ENCODE measurements at regions not wholly inside any gene's neighbourhood (a gene's known extent, or its start where the extent isn't known, plus 50 kb on each side); places are given as distances from the start of the nearest gene placed in this dataset.

DNA sequence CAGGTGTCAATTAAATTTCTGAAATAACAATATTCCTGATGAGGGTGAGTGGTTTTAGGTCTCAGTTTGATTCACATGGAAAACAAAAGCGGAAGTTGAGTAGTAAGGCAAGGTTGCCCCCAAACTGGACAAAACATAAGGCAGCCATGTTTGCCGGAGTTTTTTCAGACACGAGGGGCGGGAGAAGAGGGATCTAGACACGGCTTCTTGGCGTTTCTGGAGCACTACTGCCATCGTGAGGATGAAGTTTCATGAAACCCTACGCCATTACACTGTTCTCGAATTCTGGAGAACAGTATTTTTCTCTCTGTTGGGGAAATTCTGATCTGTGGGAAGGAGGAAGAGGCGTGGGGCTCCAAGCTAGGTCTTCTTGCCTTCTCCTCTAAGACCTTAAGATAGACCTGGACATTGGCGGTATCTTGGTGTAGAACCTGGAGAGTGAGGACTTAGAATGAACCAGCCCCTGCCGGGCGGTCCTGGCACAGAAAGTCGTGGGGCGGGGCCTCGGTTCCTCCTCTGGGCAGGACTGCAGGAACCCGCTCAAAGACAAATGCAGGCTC lies 160.3 kb downstream of the OR13H1 start:
- no peak for DNase-seq

DNA sequence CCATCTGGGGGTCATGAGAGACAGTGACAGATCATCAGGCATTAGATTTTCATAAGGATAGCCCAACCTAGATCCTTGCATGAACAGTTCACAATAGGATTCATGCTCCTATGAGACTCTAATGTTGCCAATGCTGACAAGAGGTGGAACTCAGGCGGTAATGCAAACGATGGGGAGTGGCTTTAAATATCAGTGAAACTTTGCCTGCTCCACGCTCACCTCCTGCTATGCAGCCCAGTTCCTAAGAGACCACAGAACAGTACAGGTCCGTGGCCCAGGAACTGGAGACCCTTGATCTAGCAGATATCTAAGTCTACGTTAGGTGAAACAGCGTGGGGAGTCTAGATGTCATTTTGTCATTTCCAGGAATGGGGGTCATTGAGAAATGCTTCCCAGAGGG lies 165.7 kb downstream of the OR13H1 start:
- no peak for DNase-seq

DNA sequence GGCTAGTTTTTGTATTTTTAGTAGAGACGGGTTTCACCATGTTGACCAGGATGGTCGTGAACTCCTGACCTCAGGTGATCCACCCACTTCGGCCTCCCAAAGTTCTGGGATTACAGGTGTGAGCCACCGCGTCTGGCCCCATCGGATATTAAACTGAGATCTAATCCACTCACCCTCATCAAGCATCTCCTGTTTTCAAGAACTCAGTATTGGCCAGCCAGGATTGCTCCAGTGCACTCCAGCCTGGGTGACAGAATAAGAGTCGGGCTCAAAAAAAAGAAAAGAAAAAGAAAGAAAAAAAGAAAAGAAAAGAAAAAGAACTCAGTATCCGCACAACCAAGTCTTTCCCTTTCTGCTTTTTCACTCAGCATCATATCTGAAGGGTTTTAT lies 167.6 kb downstream of the OR13H1 start:
- no peak for DNase-seq

DNA sequence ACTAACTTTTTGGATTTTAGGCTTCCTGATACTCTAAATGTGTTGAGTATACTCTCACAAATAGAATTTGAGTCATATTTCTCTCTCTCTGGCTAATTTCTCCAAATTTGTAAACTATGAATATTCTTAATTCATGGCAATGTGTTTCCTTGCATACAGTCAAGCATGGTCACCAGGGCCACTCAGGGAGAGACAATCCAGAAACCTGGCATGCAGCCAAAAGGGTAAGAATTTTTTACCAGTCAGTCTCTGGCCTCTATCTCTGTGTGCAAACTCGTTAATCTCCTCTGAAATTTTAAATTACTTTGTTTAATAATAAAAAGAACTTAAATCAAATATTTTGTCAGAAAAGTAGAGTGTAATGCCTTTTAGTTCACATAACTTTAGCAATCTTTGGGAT lies 179.8 kb downstream of the OR13H1 start:
- no peak for DNase-seq

DNA sequence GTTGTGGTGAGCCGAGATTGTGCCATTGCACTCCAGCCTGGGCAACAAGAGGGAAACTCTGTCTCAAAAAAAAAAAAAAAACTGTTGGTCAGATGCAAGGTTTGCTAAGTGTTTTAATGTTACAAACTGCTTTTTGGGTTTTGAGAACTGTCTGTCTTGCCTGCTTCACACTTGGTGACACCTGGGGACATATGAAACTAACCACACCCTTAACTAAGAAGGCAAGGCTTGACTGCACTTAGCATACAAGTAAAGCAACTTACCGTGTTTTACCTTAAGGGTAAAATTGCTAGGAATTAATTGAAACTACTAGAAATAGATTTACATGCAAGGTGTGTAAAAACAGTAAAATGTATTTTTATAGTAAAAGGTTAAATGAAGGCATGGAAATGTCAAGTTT lies 180.4 kb downstream of the OR13H1 start:
- DNase-seq = no peak

DNA sequence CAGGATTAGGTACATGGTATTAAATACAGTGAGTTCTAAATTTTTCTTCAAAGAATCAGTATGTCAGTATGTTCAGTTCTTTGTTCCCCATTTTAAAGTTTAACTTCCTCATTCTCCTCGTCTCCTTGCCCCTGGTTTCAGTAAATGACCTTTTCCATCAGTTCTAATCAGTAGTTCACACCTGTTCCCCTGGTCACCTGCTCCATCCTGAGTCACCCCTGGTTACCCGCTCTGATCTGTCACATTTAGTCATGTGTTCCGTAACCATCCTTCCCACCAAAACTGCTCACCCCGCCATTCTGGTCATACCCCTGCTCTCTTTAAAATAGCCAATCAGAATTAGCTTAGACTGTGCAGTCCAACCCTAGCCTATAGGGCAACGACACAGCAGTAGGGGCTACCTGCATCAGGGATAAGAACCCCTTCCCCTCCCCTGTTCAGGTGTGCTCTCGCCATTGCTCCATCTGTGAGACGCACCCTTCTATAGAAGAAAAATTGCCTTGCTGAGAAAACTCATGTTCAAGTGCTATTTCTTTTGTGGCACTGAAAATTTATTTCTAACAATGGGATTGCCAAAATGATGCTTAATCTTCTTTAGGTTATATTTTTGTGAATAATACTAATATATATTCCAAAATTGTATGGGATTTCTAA lies 181.3 kb downstream of the OR13H1 start:
- DNase-seq = no peak

DNA sequence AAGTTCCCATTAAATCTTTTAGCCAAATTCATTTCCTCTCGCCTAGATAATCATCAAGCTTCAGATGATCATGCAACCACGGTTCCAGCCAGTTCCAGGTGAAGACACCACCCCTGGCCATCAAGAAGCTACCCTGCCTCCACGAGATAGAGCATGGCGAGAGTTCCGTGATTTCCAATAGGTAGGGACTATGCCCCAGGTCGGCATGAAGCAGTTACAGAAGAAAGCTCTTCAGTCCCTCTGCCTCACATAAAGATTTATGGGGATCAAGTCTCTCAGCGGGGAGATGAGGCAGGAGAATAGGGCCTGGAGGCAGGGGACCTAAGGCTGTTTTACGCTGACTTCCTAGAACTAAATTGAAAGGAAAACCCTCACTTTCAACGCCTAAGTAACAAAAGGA lies 183.9 kb downstream of the OR13H1 start:
- DNase-seq = no peak

DNA sequence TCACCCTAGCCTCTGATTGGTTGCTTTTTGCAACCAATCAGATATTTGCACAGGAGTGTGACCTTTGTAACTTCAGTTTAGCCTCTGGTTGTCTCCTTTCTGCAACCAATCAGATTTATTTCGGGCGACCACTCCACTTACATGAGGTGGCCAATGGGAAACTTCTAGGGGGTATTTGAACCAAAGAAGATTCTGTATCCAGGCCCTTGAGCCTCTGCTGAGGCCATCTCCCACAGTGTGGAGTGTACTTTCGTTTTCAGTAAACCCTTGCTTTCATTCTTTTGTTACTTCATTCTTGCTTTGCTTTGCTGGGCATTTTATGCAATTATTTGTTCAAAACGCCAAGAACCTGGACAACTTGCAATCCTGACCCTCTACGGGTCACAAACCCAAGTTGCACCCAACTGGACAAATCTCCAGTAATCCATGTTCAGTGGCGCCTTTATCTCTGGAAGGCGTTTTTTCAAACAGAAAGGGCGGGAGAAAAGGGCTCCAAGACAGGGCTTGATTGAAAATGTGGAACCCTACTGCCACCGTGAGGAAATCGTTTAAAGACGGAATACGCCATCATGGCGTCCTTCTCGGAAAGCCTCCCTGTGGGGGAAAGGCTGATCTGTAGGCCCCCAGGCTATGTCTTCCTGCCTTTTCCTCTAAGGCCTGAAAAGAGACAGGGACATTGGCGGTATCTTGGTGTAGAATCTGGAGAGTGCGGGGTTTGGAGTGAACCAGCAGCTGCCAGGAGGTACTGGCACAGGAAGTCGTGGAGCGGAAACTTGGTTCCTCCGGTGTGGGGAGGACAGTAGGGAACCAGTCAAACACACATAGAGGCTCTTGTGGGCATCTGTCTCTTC lies 184.6 kb downstream of the OR13H1 start:
- no peak for DNase-seq

DNA sequence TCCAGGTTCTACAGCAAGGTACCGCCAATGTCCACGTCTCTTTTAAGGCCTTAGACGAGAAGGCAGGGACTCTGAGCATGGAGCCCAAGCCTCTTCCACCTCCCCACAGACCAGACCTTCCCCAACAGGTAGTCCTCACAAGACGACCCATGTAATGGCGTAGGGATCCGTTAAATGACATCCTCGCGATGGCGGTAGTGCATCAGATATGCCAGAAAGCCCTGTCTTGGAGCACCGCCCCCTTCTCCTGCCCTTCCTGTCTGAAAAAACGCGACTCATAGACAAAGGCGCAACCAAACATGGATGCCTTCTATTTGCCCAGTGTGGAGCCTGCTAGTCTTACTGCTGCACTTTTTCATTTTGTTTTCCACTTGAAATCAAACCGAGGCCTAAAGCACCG lies 185.4 kb downstream of the OR13H1 start:
- DNase-seq = no peak

DNA sequence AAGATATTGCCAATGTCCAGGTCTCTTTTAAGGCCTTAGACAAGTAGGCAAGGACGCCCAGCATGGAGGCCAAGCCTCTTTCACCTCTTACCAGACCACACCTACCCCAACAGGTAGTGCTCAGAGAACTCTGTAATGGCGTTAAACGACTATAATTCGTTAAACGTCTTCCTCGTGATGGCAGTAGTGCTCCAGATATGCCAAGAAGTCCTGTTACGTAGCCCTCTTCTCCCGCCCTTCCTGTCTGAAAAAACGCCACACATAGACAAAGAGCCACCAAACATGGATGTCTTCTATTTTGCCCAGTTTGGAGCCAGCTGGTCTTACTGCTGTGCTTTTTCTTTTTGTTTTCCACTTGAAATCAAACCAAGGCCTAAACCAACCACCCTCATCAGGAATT lies 190.7 kb downstream of the OR13H1 start:
- DNase-seq = no peak

DNA sequence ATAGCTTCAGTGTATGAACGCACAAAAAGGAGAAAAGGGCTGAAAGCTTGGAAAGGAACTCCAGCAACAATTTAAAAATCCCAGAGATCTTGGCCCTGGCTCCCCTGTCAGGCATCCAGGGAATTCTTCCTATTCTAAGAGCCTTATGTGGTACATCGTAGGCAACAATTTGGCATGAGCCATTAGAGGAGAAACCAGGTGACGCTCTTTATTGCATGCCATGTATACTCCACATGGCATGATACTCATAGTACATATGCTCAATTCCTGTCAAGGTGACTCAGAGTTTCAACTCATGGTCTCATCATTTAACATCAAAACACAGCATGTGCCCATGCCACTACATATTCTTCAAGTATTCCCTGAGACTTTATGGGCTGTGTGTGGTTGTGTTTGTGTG lies 191.3 kb downstream of the OR13H1 start:
- no peak for DNase-seq

DNA sequence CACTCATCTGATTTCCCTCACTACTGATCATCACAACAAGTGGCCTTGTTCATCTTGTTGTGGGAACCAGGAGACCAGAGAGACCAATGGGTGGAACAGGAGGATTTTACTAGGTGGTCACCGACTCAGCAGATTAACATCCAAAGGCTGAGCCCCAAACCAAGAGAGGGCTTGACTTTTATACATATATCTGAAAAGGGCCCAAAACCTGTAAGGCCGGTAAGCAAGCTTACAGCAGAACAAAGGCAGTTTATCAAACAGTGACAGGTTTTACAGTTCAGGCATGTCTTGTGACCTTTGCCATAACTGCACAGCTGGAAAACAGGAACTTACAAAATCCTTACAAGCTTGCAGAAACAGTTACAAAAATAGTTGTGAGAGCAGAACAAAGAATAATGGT lies 195.9 kb downstream of the OR13H1 start:
- DNase-seq = no peak

DNA sequence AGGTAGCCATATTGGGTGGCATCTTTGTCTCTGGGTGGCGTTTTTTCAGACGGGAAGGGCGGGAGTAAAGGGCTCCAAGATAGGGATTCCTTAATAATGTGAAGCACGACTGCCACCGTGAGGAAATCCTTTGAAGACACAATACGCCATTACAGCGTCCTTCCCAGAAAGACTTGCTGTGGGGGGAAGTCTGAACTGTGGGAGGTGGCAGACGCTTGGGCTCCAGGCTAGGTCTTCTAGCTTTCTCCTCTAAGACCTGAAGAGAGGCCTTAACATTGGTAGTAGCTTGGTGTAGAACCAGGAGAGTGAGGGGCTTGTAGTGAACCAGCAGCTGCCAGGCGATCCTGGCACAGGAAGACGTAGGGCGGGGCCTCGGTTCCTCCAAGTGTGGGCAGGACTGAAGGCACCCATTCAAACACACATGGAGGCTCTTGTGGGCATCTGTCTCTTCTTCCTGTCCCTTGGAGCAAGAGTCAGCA lies 197.3 kb downstream of the OR13H1 start:
- DNase-seq = no peak

DNA sequence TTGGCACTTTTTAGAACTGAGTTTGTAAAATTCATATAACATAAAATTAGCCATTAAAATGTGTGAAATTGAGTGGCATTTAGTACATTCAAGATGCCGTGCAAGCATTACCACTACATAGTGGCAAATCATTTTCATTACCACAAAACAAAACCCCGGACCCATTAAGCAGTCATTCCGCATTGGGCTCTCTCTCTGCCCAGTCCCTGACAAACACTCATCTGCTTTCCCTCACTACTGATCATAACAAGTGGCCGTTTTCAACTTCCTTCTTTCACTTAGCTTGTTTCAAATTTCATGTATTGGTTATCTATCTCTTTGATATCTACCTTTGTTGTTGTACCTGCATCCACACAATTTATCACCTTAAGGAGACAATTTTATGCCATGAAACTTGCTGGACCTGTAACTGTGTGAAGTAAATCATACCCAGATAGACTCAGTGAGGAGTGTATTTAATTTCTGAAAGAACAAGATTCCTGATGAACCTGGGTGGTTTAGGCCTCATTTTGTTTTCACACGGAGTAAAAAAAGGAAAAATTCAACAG lies 202.1 kb downstream of the OR13H1 start:
- DNase-seq = no peak

DNA sequence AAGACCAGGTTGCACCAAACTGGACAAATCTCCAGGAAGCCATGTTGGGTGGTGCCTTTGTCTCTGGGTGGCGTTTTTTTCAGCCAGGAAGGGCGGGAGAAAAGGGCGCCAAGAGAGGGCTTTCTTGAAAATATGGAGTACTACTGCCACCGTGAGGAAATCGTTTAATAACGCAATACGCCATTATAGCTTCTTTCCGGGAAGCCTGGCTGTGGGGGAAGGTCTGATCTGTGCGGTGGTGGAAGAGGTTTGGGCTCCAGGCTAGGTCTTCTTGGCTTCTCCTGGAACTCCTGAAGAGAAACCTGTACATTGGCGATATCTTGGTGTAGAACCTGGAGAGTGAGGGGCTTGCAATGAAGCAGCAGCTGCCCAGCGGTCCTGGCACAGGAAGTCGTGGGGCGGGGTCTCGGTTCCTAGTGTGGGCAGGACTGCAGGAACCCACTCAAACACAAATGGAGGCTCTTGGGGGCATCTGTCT lies 202.7 kb downstream of the OR13H1 start:
- DNase-seq = no peak

DNA sequence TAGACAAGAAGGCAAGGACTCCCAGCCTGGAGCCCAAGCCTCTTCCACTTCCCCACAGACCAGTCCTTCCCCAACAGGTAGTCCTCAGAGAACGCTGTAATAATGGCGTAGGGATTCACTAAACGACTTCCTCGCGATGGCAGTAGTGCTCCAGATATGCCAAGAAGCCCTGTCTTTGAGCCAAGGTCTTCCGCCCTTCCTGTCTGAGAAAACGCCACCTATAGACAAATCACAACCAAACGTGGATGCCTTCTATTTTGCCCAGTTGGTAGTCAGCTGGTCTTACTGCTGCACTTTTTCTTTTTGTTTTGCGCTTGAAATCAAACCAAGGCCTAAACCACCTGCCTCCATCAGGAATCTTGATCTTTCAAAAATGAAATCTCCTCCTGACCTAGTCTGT lies 203.3 kb downstream of the OR13H1 start:
- DNase-seq = no peak

DNA sequence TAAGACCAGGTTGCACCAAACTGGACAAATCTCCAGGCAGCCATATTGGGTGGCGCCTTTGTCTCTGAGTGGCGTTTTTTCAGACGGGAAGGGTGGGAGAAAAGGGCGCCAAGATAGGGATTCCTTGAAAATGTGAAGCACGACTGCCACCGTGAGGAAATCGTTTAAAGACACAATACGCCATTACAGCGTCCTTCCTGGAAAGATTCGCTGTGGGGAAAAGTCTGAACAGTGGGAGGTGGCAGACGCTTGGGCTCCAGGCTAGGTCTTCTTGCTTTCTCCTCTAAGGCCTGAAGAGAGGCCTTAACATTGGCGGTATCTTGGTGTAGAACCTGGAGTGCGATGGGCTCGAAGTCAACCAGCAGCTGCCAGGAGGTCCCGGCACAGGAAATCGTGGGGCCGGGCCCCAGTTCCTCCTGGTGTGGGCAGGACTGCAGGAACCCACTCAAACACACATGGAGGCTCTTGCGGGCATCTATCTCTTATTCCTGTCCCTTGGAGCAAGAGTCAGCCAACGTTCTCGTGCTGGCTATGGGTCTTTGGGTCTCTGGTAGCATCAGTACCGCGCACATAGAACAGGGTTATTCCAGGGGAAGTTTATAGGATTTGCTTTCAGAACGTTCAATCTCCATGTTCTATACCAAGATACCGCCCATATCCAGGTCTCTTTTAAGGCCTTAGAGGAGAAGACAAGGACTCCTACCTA lies 208.8 kb downstream of the OR13H1 start:
- DNase-seq = no peak

DNA sequence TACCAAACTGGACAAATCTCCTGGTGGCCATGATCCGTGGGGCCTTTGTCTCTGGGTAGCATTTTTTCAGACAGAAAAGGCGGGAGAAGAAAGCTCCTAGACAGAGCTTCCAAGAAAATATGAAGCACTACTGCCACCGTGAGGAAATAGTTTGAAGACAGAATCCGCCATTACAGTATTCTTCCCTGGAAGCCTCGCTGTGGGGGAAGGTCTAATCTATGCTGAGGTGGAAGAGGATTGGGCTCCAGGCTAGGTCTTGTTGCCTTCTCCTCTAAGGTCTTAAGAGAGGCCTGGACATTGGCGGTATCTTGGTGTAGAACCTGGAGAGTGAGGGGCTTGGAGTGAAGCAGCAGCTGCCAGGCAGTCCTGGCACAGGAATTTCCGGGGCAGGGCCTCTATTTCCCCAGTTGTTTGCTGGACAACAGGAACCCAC lies 218.9 kb downstream of the OR13H1 start:
- DNase-seq = no peak

DNA sequence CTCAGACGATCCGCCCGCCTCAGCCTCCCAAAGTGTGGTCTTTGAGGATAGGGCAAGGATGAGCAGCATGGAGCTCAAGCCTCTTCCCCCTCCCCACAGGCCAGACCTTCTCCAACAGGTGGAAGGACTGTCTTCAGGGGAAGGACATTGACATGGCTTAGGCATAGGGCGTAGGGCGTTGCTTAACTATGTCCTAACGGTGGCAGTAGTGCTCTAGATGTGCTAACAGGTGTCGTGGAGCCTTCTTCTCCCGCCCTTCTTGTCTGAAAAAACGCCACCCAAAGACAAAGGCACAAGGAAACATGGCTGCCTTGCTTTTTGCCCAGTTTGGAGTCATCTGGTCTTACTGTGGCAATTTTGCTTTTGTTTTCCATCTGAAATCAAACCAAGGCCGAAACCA lies 219.8 kb downstream of the OR13H1 start:
- DNase-seq = no peak

DNA sequence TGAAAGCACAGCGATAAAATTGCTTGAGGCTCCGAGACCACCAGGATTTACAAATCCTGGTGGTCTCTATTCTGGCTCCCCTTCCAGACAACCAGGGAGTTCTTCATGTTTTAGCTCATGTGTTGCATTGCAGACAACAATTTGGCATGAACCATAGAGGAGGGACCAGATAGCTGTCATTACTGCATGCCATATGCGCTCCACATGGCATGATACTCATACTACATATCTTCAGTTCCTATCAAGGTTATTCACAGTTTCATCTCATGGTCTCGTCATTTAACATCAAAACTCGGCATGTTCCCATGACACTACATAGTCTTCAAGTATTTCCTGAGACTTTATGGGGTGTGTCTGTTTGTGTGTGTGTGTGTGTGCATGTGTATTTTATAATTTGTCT lies 220.3 kb downstream of the OR13H1 start:
- DNase-seq = no peak

DNA sequence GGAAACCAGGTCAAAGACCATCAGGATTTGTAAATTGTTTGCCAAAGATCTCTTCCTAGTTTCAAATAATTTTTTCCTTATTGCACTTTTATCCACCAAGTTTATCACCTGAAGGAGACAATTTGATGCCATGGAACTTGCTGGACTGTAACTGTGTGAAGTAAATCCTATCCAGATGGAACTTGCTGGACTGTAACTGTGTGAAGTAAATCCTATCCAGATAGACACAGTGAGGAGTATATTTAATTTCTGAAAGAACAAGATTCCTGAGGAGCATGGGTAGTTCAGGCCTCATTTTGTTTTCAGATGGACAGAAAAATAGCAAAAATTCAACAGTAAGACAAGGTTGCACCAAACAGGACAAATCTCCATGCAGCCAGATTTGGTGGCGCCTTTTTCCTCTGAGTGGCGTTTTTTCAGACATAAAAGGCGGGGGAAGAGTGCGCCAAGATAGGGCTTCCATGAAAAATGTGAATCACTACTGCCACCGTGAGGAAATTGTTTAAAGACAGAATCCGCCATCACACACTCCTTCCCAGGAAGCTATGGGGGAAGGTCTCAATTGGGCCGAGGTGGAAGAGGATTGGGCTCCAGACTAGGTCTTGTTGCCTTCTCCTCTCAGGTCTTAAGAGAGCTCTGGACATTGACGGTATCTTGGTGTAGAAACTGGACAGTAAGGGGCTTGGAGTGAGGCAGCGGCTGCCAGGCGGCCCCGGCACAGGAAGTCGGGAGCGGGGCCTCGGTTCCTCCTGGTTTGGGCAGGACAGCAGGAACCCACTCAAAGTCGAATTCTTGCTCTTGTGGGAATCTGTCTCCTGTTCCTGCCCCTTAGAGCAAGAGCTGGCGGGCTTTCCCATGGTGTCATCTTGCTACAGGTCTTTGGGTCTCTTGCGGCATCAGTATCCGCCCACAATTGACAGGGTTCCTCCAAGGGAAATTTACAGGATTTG lies 234.7 kb downstream of the OR13H1 start:
- no peak for DNase-seq

DNA sequence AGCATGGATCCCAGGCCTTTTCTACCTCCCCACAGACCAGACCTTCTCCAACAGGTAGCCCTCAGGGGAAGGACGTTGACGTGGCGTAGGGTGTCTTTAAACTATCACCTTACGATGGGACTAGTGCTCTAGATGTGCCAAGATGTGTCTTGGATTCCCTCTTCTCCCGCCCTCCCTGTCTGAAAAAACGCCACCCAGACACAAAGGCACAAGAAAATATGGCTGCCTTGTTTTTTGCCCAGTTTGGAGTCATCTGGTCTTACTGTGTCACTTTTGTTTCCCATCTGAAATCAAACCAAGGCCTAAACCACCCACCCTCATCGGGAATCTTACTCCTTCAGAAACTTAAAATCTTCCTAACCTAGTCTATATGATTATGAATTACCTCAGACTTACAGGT lies 235.4 kb downstream of the OR13H1 start:
- no peak for DNase-seq
